ENCODE measurements at regions not wholly inside any gene's neighbourhood (a gene's known extent, or its start where the extent isn't known, plus 50 kb on each side); places are given as distances from the start of the nearest gene placed in this dataset.

DNA sequence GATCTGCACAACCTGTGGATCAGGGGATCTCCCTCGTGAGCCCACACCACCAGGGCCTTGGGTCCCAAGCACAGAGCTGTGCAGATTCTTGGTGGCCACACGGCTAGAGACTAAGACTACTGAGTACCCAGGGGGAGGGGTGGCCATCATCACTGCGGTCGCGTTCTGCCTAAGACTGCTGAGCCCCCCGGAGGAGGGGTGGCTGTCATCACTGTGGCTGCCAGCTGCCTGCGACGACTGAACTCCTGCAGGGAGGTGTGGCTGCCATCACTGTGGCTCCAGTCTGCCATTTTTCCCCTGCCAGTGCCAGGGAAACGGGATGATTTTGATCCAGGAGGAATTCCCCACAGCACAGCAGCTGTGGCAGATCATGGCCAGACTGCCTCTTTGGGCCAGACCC, 141.7 kb upstream of the SPANXB1 start:
- TF ChIP-seq, protein P1, sequence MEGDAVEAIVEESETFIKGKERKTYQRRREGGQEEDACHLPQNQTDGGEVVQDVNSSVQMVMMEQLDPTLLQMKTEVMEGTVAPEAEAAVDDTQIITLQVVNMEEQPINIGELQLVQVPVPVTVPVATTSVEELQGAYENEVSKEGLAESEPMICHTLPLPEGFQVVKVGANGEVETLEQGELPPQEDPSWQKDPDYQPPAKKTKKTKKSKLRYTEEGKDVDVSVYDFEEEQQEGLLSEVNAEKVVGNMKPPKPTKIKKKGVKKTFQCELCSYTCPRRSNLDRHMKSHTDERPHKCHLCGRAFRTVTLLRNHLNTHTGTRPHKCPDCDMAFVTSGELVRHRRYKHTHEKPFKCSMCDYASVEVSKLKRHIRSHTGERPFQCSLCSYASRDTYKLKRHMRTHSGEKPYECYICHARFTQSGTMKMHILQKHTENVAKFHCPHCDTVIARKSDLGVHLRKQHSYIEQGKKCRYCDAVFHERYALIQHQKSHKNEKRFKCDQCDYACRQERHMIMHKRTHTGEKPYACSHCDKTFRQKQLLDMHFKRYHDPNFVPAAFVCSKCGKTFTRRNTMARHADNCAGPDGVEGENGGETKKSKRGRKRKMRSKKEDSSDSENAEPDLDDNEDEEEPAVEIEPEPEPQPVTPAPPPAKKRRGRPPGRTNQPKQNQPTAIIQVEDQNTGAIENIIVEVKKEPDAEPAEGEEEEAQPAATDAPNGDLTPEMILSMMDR (conservative IDR thresholded peaks at IDR 0.05), result no peak
- no peak for TF ChIP-seq EZH2 (IDR thresholded peaks at IDR 0.05; ENCODE audit: low read depth)

All from PC-9 (cell line).